MM.1S (cell line): ENCODE measurements at regions not wholly inside any gene's neighbourhood (a gene's known extent, or its start where the extent isn't known, plus 50 kb on each side); places are given as distances from the start of the nearest gene placed in this dataset.

Experiments used
- CTCF ChIP-seq: fragments of 300-600 bp; sonication (generic); IDR thresholded peaks from 2 replicates; pipeline ENCODE4 v1.5.1; 2016; ENCODE audit warnings: antibody characterized with exemption, low read length, mixed read lengths
- EZH2phosphoT487 ChIP-seq: fragments of 300-600 bp; sonication (generic); IDR thresholded peaks from 2 replicates; pipeline ENCODE4 v1.6.1; 2018; ENCODE audit warnings: antibody characterized with exemption, low read length

DNA sequence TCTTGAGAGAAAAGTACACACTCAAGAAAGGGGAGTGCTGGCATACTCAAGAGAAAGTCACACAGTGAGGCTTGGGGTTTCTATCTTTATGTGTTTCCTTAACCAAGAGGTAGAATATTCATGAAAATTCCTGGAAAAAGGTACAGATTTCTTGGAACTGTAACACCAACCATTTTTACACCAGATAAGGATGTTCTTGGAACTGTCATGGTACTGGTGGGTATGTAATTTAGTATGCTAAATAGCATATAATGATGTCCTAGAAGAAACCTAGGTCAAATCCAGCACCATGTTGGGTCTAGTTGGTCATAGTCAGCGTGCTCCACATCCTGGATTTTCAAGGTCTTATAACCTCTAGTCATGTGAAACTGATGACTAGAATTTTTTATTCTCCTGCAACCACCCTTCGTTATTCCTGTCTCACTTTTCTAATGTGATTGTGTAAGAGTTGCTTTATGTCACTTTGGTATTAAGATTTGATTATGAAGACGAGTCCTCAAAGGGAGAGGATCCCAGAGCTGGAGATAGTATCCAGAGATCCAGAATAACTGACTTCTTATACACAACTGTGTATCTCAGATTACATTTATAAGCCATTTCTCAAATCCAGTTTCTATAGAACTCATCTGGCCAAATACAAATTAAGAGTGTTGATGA lies 510.1 kb downstream of the TMTC2 start:
- no peak for TF ChIP-seq CTCF
- no peak for TF ChIP-seq EZH2phosphoT487
